ENCODE measurements at regions not wholly inside any gene's neighbourhood (a gene's known extent, or its start where the extent isn't known, plus 50 kb on each side); places are given as distances from the start of the nearest gene placed in this dataset.

GRCh38 chr5:102617191-102618187, 118.7 kb upstream of the SLCO6A1 start:
- DNase-seq (ENCODE audit: low spot score) = no peak

GRCh38 chr5:102622262-102622661, 123.5 kb upstream of the SLCO6A1 start:
- Histone ChIP-seq H3K27ac (peak overlapping the region in 1 of 2 donors; percentile 91), H3K27me3 (no peaks in the 10 kb centered on the region), H3K4me1 (peaks cover 0 to 7% of the 10 kb centered on the region in 2 donors), H3K36me3 (no peaks in the 10 kb centered on the region), H3K4me3 (no peak overlapping the region), H3K9me3 (no peaks in the 10 kb centered on the region)
- DNase-seq (ENCODE audit: low spot score) = no peak
- no peak for TF ChIP-seq CTCF (IDR thresholded peaks at IDR 0.05)

More at GRCh38 chr5:102617191-102618187, 118.7 kb upstream of the SLCO6A1 start:
- no peaks in the 10 kb centered on the region for H3K9me3 ChIP-seq
- no peaks in the 10 kb centered on the region for H3K4me1 ChIP-seq
- no peak overlapping the region for H3K27ac ChIP-seq
- H3K27me3 ChIP-seq = no peaks in the 10 kb centered on the region
- H3K36me3 ChIP-seq = no peaks in the 10 kb centered on the region
- no peak overlapping the region for H3K4me3 ChIP-seq
- no peak for TF ChIP-seq CTCF (IDR thresholded peaks at IDR 0.05)

DNA sequence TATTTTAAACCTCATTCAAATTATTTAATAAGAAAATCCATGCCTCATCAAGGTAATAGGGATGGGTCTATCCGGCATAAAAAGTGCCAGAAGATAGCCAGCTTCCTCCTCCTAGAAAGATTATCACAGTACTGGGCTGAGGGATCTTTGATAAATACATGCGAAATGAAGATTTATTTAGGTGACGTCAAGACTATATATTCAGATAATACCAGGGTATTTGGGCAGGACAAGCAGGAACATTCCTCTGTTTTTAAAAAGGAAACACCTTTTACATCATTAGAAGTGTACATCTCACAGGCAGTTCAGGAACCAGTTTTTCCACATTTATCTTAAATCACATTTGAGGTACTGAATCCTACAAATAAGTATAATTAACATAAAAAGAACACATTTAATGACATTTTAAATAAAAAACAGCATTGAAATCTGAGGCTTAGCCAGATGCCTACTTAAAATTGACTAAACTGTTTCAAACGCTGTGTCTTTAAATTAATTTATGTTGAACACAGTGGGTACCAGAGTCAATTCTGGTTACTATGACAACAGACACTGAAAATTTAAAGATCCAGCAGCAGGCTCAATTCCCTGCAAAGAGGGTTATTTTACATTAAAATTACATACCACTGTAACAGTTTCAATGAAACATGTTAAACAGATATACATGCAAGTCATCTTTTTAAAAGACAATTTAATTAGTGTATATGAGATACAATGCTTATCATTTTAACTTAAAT, 124.7 kb upstream of the SLCO6A1 start:
- H3K27ac ChIP-seq = peak overlapping the region; percentile 78 to 91
- TF ChIP-seq CTCF (IDR thresholded peaks at IDR 0.05) = no peak
- H3K4me1 ChIP-seq = peaks cover 0 to 16% of the 10 kb centered on the region in 2 donors
- no peaks in the 10 kb centered on the region for H3K9me3 ChIP-seq
- no peak overlapping the region for H3K4me3 ChIP-seq
- H3K36me3 ChIP-seq = no peaks in the 10 kb centered on the region
- no peaks in the 10 kb centered on the region for H3K27me3 ChIP-seq
- no peak for DNase-seq (ENCODE audit: low spot score)

GRCh38 chr5:102624405-102624804, 125.6 kb upstream of the SLCO6A1 start:
- DNase-seq (ENCODE audit: low spot score) = no peak
- Histone ChIP-seq H3K9me3 (no peaks in the 10 kb centered on the region), H3K36me3 (no peaks in the 10 kb centered on the region), H3K4me1 (peaks cover 0 to 25% of the 10 kb centered on the region in 2 donors), H3K4me3 (no peak overlapping the region), H3K27me3 (no peaks in the 10 kb centered on the region), H3K27ac (peak overlapping the region; percentile 78 to 91)
- no peak for TF ChIP-seq CTCF (IDR thresholded peaks at IDR 0.05)

DNA sequence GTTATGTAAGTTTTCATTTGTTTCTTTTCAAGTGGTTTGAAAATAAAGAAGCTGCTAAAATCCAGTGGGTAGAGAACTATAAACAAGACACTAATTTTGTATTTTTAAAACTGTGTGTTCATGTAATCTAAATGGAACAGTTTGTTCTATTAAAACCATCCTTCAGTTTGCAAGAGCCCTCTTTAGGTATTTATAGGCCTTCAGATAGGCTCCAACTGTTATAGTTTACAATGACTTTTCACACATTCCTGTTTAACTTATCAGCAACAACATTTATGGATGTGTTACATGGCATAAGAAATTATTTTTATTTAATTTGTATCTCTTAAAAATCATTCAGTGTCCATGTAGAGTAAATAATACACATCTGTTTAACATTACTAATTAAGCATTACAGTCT, 126.7 kb upstream of the SLCO6A1 start:
- Histone ChIP-seq H3K4me3 (no peak overlapping the region), H3K27ac (peak overlapping the region; percentile 78 to 91), H3K36me3 (no peaks in the 10 kb centered on the region), H3K9me3 (no peaks in the 10 kb centered on the region), H3K4me1 (peaks cover 0 to 25% of the 10 kb centered on the region in 2 donors), H3K27me3 (no peaks in the 10 kb centered on the region)
- no peak for DNase-seq (ENCODE audit: low spot score)
- TF ChIP-seq CTCF (IDR thresholded peaks at IDR 0.05) = no peak
